H54 (cell line): ENCODE measurements at regions not wholly inside any gene's neighbourhood (a gene's known extent, or its start where the extent isn't known, plus 50 kb on each side); places are given as distances from the start of the nearest gene placed in this dataset.

Source experiments
- DNase-seq: peaks from one replicate; pipeline ENCODE4 v3.0.0; 2011; ENCODE audit warnings: low spot score, mixed read lengths; ENCODE audit not compliant: insufficient read length
- FAIRE-seq: peaks from 3 replicates; lab custom pipeline; 2011; peaks lifted over from hg19 to GRCh38; lab: Jason Lieb, UNC
- POLR2A ChIP-seq: IDR thresholded peaks from 2 replicates; pipeline ENCODE4 v1.6.1; 2011; ENCODE audit warnings: low read depth, mild to moderate bottlenecking, low read length

DNA sequence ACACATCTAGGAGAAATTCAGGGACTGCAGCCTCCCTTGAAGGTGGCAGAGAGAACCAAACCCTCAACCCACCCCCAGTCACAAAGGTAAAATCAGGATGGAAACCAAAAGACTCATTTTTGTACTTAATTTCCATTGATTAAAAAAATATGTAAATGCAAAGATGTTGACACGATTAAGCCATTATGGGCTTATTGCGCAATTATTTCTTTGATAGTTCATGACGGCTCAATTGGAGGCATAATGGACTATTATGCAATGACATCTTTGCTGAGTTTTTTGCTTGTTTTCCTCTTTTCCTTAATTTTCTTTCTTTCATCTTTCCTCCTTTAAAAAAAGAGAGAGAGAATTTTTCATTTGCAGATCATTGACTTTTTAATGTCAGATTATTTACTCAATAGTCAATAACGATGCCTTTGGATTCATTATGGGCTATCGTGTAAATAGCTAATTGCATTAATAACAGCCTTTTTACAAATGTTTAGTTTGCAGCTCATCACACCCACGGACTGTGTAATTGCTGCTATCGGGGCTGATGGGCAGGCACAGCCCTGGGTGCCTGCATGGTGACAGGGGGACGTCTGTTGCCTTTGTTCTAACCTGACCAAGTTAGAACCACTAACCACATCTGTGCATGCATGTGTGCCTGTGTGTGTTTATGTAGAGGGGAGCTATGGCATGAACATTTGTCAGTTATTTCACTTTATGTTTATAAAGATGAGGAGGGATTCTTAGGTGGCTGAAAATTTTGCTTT, 482.4 kb upstream of the TSHZ3 start:
- TF ChIP-seq POLR2A = no peak
- no peak for DNase-seq
- FAIRE-seq = no peak

DNA sequence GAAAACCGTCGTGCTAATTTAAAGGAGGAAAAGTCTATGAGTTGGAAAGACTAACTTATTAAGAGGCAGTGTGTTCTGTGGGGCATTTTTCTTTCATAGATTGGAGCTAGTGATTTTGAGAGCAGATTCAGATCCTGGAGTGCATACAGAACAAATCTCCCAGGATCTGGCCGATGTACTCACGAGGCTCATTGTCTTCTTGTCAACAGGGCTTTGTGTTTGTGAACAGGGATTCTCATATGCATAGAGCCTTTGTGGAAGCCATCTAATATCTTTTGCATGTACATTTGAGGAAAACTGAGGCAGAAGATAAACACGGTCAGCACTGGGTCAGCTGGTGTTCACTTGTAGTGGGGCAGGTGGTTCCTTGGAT, 482.9 kb upstream of the TSHZ3 start:
- no peak for DNase-seq
- FAIRE-seq = no peak
- no peak for TF ChIP-seq POLR2A

GRCh38 chr19:31834070-31834469, 484.8 kb upstream of the TSHZ3 start:
- DNase-seq = no peak
- no peak for FAIRE-seq
- no peak for TF ChIP-seq POLR2A

DNA sequence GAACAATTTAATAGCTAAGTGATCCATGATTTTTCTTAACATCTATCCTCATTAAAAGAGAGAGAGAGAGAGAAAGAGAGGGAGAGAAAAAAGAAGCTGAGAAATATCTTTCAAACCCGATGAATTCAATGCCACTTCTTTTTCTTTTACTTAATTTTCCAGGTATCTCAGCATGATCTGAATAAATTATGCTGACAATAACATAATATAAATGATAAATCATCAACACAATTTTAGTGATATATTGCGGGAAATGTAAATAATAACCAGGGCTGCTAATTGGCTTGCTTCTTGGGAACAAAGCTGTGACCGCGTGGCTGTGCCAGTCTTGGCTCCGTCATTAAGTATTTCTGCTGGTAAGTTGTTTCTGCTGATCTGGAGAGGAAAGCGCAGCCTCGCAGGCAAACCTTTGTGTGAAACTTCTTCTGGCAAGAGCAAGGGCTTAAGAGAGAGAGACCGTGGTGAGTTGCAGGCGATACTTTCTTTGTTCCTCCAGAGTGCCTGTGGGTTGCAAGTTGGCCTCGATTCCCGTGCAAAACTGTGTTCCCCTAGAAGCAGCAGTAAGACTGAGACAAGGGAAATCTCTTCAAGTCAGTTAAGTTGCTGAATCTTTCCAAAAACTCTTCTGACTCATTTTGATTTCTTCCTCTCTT, 489.1 kb upstream of the TSHZ3 start:
- DNase-seq (no peak), FAIRE-seq (no peak)
- no peak for TF ChIP-seq POLR2A

DNA sequence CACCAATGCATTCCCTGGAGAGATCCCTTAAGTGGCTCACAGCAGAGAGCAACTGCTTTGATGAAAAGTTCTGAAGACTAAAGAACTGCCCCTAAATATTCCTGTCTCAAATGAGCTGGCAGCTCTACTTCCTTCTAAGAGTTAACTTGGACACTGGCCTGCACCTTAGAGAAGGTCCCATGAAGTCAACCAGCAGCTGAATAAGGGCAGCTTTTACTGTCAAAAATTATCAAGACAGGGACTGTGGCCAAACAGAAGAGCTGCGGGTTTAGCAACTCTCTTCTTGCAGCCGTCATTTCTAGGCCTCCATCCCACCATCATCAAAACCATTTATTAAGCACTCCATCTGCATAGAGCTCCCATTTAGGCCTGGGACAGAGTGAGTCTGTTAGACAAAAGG, 491.1 kb upstream of the TSHZ3 start:
- DNase-seq (no peak), FAIRE-seq (no peak)
- TF ChIP-seq POLR2A = no peak

- DNase-seq = no peak
- no peak for TF ChIP-seq POLR2A
- FAIRE-seq = no peak
Measured at GRCh38 chr19:31841755-31842154, 492.5 kb upstream of the TSHZ3 start.

- TF ChIP-seq POLR2A = no peak
- DNase-seq (no peak), FAIRE-seq (no peak)
Measured at GRCh38 chr19:31863122-31863521, 482.3 kb upstream of the ZNF507 start.

- FAIRE-seq (no peak), DNase-seq (no peak)
- no peak for TF ChIP-seq POLR2A
Measured at GRCh38 chr19:31874313-31874712, 471.1 kb upstream of the ZNF507 start.

GRCh38 chr19:31875591-31875990, 469.8 kb upstream of the ZNF507 start:
- DNase-seq (no peak), FAIRE-seq (no peak)

GRCh38 chr19:31880283-31880682, 465.1 kb upstream of the ZNF507 start:
- TF ChIP-seq POLR2A = no peak
- DNase-seq (no peak), FAIRE-seq (no peak)

More at GRCh38 chr19:31875591-31875990, 469.8 kb upstream of the ZNF507 start:
- TF ChIP-seq POLR2A = no peak

DNA sequence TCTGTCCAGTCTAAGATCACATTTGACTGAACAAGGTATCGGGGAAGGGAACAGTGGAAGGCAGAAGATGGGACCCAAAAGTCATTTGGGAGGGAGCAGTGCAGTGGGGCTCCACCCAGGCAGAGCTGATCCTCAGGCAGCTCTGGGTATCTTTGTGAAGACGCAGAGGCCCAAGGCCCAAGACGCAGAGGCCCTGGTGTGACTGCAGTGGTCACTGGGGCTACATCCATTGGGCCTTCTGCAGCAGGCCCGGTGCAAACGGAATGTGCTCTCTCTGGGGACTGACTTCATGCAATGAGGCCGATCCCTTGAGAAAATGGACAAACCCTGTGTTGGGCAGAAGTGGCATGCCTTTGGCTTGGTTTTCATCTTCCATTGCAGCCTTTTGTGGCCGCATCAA, 463.4 kb upstream of the ZNF507 start:
- no peak for TF ChIP-seq POLR2A
- FAIRE-seq (no peak), DNase-seq (no peak)

GRCh38 chr19:31882709-31883108, 462.7 kb upstream of the ZNF507 start:
- FAIRE-seq (no peak), DNase-seq (no peak)
- no peak for TF ChIP-seq POLR2A

DNA sequence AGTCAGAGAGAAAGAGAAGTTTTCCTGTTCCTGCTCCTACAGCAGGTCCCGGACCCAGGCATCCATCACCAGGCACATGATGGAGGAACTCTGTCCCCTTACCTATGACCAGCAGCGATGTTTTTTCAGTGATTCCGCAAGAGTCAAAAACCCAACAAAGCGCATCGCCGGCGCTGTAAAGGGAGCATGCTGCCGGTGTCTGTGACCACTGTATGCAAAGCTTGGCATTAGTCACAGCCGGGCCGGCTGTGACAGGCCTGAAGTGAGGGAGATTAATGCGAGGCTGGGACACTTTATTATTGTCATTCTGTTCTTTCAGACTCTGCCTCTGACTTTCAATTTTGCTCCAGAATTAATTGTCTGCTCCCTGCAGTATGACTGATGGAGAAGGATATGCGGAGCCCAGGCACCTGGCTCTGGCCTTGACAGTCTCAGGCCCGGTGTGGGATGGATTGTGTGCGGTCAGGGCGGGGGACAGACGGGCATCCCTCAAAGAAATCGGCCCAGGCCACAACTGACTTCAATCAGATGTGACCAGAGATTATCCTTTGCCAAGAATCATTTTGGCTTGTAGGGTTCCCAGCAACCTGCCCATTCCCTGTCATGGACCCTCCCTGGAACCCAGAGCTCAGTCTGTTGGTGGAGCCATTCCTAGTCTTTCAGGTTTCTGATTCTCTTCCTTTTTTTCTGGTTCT, 462.0 kb upstream of the ZNF507 start:
- DNase-seq = no peak
- TF ChIP-seq POLR2A = no peak
- FAIRE-seq = no peak

DNA sequence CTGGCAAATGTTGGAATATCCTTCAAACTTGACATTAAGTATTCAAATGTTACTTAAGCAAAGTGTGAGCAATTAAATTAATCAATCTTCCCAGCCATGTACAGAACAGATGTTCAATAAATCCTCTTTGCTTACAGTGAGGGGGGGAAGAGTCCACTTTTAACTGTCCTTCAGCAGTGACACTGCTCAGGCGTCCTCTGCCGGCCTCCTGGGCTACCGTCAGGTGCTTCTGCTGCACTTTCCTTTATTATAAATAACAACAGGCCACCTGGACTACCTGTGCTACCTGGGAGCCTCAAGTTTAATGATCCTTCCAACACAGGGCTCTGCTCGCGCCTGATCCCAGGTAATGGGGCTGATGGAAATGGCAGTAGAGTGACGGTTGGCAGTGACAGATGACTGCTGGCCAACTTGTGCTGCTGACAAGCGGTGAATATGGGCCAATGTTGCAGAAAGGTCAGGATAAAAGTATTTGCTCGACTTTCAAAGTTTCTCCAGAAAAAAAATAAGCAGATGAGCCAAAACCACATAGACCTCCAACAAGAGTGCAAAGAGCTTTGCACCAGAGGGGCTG, 460.0 kb upstream of the ZNF507 start:
- FAIRE-seq = no peak

More for the DNA sequence above, 460.0 kb upstream of the ZNF507 start:
- no peak for DNase-seq
- TF ChIP-seq POLR2A = no peak
